ENCODE measurements at regions not wholly inside any gene's neighbourhood (a gene's known extent, or its start where the extent isn't known, plus 50 kb on each side); places are given as distances from the start of the nearest gene placed in this dataset.

DNA sequence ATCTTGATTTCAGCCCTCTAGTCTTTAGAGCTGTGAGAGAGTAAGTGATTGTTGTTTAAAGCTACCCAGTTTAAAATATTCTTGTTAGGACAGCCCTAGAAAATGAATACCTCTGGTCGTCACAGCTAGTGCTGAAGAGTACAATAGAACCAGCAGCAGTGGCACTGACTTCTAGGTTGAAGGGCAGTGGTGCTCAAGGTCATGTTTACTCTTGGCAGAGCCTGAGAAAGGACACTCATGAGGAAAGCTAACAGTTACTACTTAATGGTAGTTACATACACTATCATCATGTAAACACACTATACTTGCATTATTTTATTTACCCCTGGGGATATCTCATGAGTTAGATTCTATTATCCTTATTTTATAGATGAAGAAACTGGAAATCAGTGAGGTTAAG lies 323.0 kb downstream of the SH2D4B start:
- no peak overlapping the region for H3K27ac Mint-ChIP-seq
- POLR2A ChIA-PET = no interaction called here
- H3K36me3 Mint-ChIP-seq (ENCODE audit: low read depth) = no peaks in the 10 kb centered on the region
- no peak overlapping the region for H3K4me3 Mint-ChIP-seq
- intact Hi-C loops (cut with micrococcal nuclease) = no loop called here
- H3K9me3 Mint-ChIP-seq = peaks cover 2% of the 10 kb centered on the region
- H3K4me1 Mint-ChIP-seq = no peaks in the 10 kb centered on the region
- TF ChIP-seq, protein P1, sequence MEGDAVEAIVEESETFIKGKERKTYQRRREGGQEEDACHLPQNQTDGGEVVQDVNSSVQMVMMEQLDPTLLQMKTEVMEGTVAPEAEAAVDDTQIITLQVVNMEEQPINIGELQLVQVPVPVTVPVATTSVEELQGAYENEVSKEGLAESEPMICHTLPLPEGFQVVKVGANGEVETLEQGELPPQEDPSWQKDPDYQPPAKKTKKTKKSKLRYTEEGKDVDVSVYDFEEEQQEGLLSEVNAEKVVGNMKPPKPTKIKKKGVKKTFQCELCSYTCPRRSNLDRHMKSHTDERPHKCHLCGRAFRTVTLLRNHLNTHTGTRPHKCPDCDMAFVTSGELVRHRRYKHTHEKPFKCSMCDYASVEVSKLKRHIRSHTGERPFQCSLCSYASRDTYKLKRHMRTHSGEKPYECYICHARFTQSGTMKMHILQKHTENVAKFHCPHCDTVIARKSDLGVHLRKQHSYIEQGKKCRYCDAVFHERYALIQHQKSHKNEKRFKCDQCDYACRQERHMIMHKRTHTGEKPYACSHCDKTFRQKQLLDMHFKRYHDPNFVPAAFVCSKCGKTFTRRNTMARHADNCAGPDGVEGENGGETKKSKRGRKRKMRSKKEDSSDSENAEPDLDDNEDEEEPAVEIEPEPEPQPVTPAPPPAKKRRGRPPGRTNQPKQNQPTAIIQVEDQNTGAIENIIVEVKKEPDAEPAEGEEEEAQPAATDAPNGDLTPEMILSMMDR (IDR thresholded peaks at IDR 0.05) = no peak
- ATAC-seq (ENCODE audit: low read depth) (no peak), DNase-seq (no peak)
- no peaks in the 10 kb centered on the region for H3K27me3 Mint-ChIP-seq
- CTCF ChIA-PET = no interaction called here

DNA sequence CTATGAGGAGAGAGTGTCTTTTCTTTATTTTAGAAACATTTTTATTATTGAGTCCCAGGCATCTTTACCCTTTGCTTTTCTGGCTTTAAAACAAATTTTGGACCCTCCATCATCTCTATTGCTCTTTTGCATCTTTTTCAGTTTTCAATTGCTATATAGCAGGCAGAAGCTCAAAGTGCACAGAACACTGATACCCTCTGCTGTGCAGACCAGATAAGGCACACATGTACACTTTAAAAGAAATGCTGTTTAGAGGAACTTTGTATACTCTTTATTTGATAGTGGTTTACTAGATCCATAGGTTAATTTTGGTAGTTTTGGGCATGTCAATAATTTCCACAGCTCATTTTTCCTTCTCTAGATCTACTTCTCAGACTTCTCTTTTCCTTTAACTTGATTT lies 324.2 kb downstream of the SH2D4B start:
- Mint-ChIP-seq H3K36me3 (ENCODE audit: low read depth) (no peaks in the 10 kb centered on the region), H3K27me3 (peaks cover 1% of the 10 kb centered on the region), H3K27ac (no peak overlapping the region), H3K4me3 (no peak overlapping the region), H3K9me3 (peaks cover 3% of the 10 kb centered on the region), H3K4me1 (no peaks in the 10 kb centered on the region)
- ChIA-PET POLR2A (no interaction called here), CTCF (no interaction called here)
- intact Hi-C loops (cut with micrococcal nuclease) = no loop called here
- ATAC-seq (ENCODE audit: low read depth) (no peak), DNase-seq (no peak)
- TF ChIP-seq, protein P1 (IDR thresholded peaks at IDR 0.05) = no peak

DNA sequence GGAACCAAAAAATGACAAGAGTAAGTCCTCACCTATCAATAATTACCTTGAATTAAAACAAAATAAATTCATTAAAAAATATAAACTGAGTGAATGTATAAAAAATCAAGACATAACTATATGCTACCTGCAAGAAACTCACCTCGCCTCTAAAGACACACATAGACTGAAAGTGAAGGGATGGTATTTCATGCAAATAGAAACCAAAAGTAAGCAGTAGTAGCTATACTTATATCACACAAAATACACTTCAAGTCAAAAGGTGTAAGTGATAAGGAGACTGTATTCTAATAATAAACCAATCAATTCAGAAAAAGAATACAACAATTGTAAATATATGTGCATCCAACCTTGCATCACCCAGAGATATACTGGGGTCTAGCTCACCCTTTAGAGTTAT lies 332.6 kb downstream of the SH2D4B start:
- Mint-ChIP-seq H3K27ac (no peak overlapping the region), H3K36me3 (ENCODE audit: low read depth) (no peaks in the 10 kb centered on the region), H3K4me3 (no peak overlapping the region), H3K27me3 (peaks cover 3% of the 10 kb centered on the region), H3K4me1 (no peaks in the 10 kb centered on the region), H3K9me3 (peaks cover 15% of the 10 kb centered on the region)
- intact Hi-C loops (cut with micrococcal nuclease) = no loop called here
- DNase-seq = no peak
- TF ChIP-seq, protein P1 (IDR thresholded peaks at IDR 0.05) = no peak
- ATAC-seq (ENCODE audit: low read depth) = no peak
- CTCF ChIA-PET = no interaction called here
- POLR2A ChIA-PET = no interaction called here

DNA sequence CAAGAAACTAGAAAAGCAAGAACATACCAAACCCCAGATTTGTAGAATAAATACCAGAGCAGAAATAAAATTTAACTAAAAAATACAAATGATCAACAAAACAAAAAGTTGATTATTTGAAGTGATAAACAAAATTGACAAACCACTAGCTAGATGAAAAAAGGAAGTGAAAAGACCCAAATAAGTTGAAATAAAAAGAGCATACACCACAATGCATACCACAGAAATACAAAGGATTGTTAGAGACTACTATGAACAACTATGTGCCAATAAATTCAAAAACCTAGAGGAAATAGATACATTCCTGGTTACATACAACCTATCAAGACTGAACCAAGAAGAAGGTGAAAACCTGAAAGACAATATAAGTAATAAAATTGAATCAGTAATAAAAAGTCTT lies 333.4 kb downstream of the SH2D4B start:
- H3K9me3 Mint-ChIP-seq = peaks cover 12% of the 10 kb centered on the region

DNA sequence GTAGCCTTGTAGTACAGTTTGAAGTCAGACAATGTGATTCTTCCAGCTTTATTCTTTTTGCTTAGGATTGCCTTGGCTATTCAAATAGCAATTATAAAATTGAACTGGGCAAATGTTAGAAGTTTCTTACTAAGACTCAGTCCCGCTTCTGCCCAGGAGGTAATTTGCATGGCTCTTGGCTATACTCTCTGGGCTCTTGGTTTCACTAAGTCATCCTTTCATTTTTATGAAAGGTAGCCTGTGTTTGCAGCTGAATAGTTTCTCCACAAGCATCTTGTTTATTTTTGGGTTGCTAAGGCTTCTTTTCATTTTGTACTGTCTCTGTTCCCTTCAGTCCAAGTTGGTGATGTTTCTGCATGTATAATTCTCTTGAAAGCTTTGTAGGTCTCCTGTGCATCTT lies 340.6 kb downstream of the SH2D4B start:
- Mint-ChIP-seq H3K4me3 (no peak overlapping the region), H3K36me3 (ENCODE audit: low read depth) (no peaks in the 10 kb centered on the region), H3K9me3 (no peaks in the 10 kb centered on the region), H3K4me1 (no peaks in the 10 kb centered on the region), H3K27ac (no peak overlapping the region), H3K27me3 (peaks cover 2% of the 10 kb centered on the region)
- no peak for DNase-seq
- no peak for ATAC-seq (ENCODE audit: low read depth)
- POLR2A ChIA-PET = no interaction called here
- TF ChIP-seq, protein P1 (IDR thresholded peaks at IDR 0.05) = no peak
- CTCF ChIA-PET = no interaction called here
- intact Hi-C loops (cut with micrococcal nuclease) = no loop called here

More for the DNA sequence above, 333.4 kb downstream of the SH2D4B start:
- Mint-ChIP-seq H3K36me3 (ENCODE audit: low read depth) (no peaks in the 10 kb centered on the region), H3K4me3 (no peak overlapping the region), H3K4me1 (no peaks in the 10 kb centered on the region), H3K27ac (no peak overlapping the region), H3K27me3 (peaks cover 3% of the 10 kb centered on the region)
- ATAC-seq (ENCODE audit: low read depth) (no peak), DNase-seq (no peak)
- TF ChIP-seq, protein P1 (IDR thresholded peaks at IDR 0.05) = no peak
- POLR2A ChIA-PET = no interaction called here
- CTCF ChIA-PET = no interaction called here
- intact Hi-C loops (cut with micrococcal nuclease) = no loop called here

Measured in activated B cell treated with CpG ODN at 0.5 μM for 24 hours (primary cell).